NCI-H1092 (cell line): ENCODE measurements at regions not wholly inside any gene's neighbourhood (a gene's known extent, or its start where the extent isn't known, plus 50 kb on each side); places are given as distances from the start of the nearest gene placed in this dataset.

ENCODE experiments used
- DNase-seq: peaks from one replicate; lab custom pipeline; 2025; lab: John Stamatoyannopoulos, UW

DNA sequence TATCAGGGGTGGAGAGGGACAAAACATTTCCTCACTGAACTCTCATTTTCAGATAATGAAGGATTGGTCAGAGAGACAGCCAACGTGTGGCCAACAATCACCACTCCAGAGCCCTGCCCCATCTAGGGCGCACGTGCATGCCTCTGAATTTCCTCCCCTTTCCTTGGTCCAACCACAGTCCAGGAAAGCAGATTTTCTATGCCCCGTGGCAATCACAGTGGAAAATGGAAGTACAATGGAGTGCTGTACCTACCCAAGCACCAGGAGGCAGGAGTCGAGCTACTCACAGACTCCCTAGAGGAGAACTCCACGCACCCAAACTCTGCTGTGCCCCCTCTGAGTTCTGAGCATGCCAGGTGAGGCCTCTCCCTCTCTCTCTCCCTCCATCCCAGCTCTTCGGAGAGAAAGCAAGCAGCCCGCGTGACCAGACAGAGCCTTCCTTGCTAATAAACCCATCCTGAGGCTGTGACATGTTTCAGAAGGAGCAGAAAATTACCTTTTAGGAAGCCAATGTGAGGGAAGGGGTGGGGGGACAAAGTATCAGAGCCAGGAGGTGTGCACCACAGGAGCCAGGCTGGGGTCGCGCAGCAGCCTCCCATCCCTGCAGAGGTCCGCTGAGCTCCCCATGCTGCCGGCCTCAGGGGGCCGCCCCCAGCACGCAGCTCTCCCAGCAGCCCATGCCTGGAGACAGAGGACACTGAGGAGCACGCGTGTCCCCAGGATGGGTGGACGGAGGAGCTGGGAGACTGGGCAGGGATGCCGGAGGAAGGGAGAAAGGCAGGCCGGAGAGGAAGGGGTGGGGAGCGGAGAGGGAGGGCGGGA lies 73.4 kb downstream of the PITPNM2 start:
- DNase-seq: no peak

DNA sequence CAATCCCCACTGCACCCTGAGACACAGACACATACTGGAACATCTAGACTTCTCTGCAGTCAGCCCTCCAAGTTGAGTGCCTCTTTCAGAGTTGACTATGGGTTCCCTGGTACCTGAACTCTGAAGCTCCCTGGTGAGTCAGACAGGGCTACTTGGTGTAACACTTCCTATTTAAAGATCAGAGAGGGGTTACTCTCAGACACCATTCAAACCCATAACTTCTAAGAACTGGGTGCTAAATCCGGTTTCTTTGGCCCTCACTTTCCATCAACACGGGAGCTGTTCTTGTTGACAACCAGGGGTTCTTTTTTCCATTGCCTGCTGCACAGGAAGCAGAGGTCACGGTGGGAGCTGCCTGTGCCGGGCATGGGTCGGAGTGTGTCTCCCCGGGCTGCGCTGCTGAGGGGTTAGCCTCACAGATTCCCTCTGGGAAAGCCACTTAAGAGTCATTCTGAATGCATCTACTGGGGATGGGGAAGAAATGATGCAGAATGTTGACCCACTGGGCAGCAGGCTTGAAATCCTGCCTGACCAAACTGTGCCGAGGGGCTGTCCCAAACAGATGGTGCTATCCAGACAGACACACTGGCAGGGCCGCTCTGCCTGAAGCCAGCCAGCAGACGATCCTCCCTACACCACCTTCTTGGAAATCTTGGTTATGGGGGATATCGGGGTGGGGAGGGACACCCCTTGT lies 74.1 kb downstream of the PITPNM2 start:
- no peak for DNase-seq

DNA sequence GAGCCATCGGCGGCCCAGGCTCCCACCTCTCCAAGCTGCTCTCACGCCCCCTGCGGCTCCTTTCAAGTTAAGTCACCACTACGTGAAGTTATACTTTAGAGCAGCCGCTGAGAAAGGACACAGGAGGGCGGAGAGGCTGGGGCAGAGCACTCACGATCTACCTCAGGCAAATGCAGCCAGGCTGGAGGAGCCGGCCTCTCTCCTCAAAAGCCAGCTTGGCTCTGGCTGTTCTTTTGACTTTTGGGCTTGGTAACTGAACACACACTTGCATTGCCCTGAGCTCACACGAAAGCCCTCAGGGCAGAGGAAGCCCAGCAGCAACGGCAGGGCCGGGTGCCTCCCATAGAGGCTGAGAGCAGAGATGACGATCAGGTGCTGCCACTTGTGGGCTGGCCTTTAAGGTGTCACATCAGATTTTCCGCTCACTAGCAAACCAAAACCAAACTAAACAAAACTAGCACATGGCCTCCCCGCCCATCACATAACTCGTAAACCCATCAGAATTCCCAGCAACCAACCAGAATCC lies 75.2 kb downstream of the PITPNM2 start:
- no peak for DNase-seq

DNA sequence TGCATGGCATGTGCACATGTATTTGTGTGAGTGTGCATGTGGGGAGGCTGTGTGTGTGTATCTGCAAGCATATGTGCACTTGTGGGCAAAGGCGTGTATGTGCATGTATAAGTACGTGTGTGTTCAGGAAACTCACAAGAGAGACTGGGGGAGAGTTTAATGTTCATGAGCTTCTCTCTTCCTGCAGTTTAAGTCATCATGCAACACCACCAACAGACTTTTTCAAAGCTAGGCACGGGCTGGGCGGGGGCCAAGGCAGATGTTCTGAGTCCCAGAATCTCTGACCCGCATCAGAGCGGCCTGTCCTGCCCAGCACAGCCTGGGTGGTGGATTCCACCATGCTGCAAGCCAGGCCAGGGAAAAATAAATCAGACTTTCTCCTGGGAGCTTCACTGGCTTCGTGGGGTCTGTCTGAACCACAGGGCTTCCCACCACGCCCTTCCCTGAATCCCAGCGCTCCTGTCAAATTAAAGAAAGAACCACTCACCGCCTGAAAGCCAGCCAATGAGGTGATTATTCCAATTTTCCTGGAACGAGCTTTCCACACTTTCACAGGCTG lies 75.7 kb downstream of the PITPNM2 start:
- no peak for DNase-seq

DNA sequence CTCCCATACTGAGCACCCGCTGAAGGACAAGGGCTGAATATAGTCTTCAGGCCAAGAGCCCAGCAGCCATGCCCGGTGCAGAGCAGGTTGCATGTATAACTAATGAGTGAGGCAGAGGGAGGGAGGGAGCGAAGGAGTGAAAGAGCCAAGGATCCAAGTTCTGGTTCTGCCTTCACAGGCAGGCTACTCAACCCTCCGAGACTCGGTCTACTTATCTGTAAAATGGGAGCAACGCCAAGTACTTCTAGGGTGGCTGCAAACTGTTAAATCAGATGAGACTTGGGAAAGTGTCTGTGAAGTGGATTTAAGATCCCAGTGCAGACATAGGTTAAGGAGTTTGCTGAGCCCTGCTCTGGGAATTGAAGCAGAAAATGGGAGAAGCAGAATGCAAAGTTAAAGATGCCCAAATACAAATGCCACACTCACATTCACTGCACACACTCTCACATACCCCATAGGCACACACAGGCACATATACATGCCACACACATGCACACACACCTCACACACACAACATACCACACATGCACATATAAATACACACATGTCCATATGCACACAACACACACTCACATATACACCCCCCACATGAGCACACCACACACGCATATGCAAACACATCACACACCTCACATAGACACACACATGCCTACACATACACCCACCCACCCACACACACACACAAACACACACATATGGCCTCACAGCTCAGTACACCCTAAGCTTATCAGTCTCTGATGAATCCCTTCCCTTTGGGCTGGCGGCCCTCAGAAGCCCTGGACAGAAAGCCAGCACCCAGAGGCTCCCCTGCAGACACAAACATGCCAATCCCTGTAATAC lies 76.7 kb downstream of the PITPNM2 start:
- DNase-seq: no peak

DNA sequence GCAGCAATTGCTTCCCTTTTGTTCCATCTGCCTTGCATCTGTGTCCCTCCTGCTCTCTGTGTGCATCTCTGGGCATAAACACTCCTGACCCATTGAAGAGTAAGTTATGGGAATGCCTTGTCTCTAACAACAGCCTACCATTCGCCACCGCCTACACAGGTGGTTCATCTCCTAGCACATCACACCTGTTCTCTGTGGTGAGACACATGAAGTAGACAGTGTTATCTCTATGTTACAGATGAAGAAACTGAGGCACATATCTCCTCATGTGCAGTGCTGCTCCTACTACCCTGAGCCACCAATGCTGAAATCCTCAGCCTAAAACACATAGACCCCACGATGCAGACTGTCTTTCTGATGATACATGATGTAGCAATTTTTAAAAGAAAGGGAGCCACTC lies 77.6 kb downstream of the PITPNM2 start:
- no peak for DNase-seq

DNA sequence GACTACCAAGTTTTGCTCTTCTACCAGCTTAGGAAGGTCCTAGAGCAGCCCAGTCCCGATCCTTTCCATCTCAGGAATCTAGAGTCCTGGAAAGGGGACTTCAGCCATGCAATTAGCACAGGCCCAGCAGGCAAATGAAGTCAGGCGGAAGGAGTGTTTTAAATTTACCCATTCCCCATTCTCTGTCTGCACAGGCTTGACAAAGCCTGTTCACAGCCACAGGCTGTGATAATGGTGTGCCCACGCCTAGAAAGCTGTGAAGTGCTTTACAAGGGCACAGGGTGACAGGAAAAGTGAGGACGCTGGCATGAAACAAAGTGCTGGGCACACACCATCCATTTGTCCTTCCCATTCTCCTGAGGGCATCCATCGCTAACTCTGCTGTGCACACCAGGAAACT lies 79.0 kb downstream of the PITPNM2 start:
- no peak for DNase-seq

DNA sequence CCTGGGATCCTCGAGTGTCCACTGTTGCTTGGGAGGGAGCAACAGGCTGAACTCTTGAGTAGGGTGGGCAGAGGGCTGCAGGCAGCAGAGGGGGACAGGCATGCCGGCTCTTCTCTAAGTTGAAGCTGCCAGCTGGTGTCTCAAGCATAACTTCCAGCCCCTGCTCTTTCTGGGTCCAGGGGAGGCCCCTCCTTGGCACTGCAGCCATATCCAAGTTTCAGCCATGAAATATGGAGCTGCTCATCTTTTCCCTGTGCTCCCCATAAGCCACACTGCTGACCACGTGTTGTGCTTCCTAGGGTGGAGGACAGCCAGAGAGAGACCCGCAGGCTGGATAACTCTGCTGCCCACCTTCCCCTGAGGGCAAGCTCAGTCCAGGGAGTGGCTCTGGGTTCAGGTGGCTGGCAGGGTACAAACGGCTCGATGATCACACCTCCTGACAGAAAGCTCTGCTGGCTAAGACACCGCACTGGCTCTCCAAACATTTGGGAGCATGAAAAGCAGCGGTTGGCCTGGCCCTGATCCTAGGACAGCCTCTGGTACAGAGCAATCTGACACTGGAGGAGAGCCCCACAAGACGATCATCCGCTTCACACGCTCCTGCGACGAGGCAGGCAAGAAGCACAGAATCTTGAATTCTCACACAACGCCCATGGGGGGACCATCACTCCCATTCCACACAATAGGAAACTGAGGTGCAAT lies 79.6 kb downstream of the PITPNM2 start:
- DNase-seq: no peak

DNA sequence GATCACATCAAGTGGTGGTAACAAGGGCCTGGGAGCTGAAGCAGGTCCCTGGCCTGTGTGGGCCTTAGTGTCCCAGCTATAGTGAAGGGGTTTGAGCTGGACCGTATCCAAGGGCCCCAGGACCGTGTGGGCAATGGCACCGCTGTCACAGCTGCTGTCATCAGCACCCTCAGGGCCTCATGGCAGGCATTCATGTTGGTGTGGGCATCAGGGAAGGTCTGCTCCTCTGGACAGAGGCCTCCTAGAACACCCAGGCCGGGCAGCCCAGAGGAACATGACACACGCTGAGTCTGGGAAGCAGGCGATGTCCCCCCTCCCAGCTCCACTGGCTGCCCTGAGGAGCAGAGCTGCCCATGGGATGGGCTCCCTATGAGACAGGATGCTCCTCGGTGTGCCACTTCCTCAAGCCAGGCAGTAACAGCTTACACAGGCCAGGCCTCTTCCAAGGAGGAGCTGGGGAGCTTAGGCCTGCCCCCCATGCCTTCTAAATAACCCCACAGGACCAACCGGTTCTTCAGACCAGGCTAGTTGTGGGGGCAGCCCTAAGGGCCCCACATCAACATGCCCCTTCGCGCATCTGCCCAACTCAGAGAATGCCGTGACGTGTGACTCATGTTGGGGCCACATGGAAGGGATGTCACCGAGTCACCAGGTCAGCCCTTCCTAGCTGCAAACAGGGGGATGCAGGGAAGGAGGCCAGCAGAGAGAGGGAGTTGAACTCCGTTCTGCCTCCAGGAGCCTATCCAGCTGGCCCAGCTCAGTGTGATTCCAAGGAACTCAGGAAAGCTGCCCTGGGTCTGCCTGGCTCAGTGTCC lies 80.4 kb downstream of the PITPNM2 start:
- DNase-seq: no peak

DNA sequence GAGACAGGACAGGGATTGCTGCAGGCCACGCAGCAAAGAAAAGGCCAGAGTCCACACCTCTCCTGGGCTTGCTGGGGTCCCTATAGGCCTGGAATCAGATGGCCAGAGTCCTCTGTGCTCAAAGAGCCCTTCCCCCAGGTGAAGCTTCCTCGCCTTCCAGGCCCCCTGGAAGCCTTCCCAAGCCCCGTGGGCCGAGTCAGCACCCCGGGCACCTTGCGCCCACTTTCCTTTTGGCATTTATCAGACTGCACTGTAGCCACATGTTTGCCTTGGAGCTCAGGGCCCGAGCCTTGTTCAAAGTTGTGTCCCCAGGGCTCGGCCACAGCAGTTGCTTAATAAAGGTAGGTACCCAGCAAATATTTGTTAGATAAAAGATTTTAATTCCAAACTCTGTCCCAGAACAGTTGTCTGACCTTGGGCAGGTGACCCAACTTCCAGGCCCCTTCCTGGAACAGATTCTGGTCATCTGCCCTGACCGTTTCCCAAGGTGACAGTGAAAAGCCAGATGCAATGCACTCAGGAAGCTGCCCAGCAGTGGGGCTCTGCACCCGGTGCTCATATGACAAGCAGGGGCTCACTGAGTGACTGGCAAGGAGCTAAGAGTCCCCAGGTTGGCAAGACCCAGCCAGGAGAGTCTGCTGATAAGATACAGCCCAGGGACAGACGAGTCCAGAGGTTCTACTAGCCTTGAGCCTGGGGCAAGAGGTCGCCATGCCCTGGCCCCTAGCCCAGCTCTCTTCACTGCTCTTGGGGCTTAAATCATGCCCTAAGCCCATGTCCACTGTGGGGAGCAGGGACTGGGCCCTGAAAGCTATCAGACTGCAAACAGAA lies 81.2 kb downstream of the PITPNM2 start:
- DNase-seq: no peak

DNA sequence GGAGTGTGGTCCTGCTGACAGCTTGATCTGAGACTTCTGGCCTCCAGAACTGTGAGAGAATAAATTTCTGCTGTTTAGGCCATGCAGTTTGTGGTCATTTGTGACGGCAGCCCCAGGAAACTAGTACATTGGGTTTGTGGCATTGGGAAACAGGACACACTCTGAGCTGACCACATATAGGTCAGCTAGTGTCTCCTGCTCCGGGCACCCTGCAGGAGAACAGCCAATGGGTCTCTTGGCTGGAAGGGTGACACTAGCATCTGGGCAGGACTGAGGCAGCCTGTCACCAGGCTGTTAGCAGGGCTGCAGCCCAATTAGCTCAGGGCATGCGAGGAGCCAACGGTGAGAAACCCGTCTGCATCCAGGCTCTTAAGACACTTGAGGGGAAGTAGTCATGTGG lies 83.2 kb downstream of the PITPNM2 start:
- no peak for DNase-seq

DNA sequence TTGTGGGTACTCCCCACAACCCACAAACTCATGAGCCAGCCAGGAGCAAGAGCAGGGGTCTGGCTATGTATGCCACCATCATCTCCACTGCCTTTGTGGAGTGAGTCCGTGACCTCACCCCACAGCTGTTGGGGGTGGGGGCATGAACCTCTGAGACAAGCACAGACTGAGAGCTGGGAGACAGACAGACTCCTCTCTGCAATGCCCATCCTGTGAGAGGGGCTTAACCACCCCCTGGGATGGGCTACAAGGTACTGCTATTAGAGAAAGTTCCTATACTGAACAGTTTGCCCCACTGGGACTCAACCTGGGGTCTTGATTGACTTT lies 84.5 kb downstream of the PITPNM2 start:
- DNase-seq: no peak

DNA sequence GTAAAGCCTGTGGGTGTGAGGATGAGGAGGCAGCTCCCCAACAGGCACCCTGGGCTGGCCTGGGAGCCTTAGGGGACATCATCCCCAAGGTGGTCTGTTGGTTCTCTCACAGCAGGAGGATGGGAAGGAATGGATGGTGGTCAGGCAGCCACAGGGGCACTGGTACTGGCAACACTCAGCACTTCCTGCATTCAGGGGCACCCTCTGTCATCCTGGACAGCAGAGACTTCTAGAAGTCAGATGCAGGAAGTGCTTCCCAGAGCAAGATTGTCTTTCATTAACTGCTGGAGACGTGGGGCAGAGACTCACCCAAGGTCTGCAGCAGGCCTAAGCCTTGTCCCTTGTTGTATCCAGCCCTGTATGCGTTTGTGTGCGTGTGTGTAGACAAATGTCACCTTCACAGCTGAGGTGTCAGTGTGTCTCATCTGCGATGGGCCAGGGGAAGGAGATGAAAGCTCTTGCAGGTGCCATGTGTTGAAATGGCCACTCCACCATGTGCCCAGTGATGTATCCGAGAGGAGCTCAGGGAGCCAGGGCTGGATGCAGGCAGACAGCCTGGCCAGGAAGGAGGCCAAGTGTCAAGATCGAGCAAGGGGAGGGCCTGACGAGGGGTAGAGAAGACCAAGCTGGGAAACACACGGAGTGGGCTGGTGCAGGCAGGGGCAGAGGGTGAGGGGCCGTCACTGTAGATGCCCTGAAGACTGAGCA lies 85.1 kb downstream of the PITPNM2 start:
- DNase-seq: no peak

DNA sequence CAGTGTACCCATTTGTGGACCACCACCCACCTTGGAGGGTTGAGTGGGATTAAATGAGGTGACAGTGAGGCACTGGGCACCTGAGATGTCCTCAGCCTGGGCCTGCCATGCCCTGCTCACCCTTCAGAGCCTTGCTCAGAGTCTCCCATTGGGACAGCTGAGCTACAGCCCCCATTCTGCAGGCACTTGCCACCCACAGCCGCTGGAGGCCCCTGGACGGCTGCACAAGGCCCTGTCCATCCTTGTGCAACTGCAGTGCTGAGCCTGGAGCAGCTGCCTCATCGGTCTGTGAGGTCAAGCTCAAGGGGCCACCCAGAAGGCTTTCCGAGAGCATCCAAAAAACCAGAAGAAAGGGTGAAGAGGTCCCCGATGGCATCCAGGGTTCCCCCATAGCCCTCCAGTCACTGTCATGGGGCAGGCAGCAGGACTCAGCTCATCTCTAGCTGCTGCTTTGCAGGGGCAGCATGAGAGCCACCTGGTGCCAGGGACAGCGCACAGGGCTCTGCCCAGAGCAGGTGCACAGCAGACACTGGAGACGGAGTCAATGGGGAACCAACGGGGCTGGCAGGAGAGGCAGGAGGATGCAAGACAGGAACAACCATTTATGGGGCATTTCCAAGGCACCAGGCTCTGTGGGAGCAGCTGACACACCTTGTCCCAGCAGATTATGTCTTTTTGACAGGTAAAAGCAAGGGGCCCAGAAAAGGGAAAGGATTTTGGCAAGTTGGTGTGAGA lies 84.6 kb downstream of the ARL6IP4 start:
- peak; percentile 27 for DNase-seq

DNA sequence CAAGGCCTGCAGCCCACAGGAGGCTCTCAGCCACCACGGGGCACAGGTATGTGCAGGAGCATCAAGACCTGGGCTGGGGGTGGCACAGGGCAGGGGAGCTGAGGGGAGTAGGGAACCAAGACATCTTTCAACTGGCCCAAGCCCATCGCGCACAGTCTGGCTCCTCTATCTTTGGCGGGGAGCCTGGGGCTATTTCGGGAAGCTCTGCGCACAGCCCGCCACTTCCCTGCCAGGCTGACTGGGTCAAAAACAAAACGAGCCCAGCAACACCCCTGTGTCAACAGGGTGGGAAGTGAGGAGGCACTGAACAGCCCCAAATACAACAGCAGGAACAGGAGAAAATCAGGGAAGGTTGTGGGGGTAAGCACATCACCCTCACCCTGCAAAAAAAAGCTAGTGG lies 83.9 kb downstream of the ARL6IP4 start:
- DNase-seq: no peak

DNA sequence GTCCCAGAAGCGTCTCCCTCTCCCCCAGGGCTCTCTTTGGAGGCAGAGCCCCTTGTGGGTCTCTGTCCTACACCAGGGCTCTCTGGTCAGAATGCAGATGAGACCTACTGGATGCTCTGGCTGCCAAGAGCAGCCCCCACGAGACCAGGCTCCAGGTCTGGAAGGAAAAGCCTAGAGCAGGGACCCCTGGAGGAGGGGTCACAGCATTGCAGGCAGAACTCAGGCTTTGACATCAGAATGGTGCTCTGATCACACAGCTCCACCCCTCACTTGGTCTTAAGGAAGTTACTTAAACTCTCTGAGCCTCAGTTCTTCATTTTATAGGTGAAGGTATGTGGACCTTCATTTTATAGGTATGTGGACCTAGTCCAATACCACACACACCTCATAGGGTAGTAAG lies 83.1 kb downstream of the ARL6IP4 start:
- no peak for DNase-seq

DNA sequence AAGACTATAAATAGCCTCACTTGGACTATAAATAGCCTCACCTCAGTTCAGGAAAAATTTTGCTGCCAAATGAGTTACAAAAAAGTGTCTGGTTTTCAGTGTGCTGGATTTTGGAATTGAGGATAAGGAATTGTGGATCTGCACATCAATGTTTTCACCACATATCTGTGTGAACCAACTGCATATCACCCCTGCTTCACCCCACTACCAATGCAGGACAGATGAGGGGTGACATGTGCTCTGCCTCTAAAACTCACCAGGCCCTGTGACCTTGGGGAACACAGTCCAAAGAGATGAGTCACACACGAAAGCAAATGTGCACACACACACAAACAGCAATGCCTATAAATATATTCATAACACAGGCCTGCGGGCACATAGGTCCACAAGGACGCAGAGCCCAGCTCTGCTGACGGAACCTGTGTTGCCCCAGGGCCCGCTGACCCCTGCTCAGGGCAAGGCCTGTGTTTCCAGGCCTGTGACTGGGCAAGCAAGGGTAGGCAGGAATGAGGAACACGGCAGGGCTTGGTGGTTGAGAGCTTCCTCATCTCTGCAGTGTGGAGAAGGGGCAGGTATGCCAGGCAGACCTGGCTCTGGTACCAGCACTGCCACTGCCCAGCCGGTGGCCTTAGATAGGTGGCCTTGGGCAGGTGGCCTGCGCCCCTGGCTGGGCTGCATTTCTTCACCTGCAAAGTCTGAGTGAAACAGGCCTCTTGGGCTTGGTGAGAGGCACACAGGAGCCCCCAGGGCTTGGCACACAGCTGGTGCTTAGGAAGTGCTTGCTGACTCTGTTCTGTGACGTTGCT lies 82.4 kb downstream of the ARL6IP4 start:
- no peak for DNase-seq
